Keratinocyte (primary cell): ENCODE measurements at regions not wholly inside any gene's neighbourhood (a gene's known extent, or its start where the extent isn't known, plus 50 kb on each side); places are given as distances from the start of the nearest gene placed in this dataset.
"Not testable (repeated sequence)": the region's sequence is repeated elsewhere in the genome, so short reads cannot be mapped to it uniquely, and the experiment has no call there.

ENCODE experiments used
- EZH2 ChIP-seq: IDR thresholded peaks from one replicate; pipeline ENCODE4 v1.6.1; 2012; ENCODE audit warnings: inconsistent platforms, mild to moderate bottlenecking, low read length, moderate library complexity
- TF ChIP-seq, protein P1 (sequence below), 3 experiments: IDR thresholded peaks in 1 of 3; conservative IDR thresholded peaks in 1 of 3; optimal IDR thresholded peaks in 1 of 3; 2 replicates in 2 of 3; 3 replicates in 1 of 3; pipeline versions ENCODE3 to v1.5.1; 2011; ENCODE audit warnings: low read length in 3 of 3, mild to moderate bottlenecking in 3 of 3, moderate library complexity in 2 of 3, control low read depth in 1 of 3, inconsistent platforms in 1 of 3; ENCODE audit not compliant: insufficient read depth in 2 of 3; ENCODE audit errors: extremely low read depth in 1 of 3

DNA sequence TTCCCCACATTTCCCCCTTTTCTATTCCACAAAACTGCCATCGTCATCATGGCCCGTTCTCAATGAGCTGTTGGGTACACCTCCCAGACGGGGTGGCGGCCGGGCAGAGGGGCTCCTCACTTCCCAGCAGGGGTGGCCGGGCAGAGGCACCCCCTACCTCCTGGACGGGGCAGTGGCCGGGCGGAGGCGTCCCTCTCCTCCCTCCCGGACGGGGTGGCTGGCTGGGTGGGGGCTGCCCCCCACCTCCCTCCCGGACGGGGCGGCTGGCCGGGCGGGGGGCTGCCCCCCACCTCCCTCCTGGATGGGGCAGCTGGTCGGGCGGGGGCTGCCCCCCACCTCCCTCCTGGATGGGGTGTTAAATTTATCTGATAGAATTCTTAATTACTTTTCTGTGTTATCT, 250.9 kb upstream of the B3GALT2 start:
- TF ChIP-seq, protein P1, sequence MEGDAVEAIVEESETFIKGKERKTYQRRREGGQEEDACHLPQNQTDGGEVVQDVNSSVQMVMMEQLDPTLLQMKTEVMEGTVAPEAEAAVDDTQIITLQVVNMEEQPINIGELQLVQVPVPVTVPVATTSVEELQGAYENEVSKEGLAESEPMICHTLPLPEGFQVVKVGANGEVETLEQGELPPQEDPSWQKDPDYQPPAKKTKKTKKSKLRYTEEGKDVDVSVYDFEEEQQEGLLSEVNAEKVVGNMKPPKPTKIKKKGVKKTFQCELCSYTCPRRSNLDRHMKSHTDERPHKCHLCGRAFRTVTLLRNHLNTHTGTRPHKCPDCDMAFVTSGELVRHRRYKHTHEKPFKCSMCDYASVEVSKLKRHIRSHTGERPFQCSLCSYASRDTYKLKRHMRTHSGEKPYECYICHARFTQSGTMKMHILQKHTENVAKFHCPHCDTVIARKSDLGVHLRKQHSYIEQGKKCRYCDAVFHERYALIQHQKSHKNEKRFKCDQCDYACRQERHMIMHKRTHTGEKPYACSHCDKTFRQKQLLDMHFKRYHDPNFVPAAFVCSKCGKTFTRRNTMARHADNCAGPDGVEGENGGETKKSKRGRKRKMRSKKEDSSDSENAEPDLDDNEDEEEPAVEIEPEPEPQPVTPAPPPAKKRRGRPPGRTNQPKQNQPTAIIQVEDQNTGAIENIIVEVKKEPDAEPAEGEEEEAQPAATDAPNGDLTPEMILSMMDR (optimal IDR thresholded peaks at IDR 0.05 in 1 of 3, IDR thresholded peaks at IDR 0.05 in 1 of 3, conservative IDR thresholded peaks at IDR 0.05 in 1 of 3; ENCODE audit: extremely low read depth in 1 of 3, insufficient read depth in 2 of 3, low read length in 3 of 3) = not testable (repeated sequence)
- TF ChIP-seq EZH2 = not testable (repeated sequence)
